ENCODE measurements at regions not wholly inside any gene's neighbourhood (a gene's known extent, or its start where the extent isn't known, plus 50 kb on each side); places are given as distances from the start of the nearest gene placed in this dataset.
"Not testable (repeated sequence)": the region's sequence is repeated elsewhere in the genome, so short reads cannot be mapped to it uniquely, and the experiment has no call there.

GRCh38 chr18:14964406-14964805 is 216.4 kb downstream of the ANKRD30B start:
- Mint-ChIP-seq H3K9me3 (no peaks in the 10 kb centered on the region), H3K4me3 (no peak overlapping the region), H3K27ac (no peak overlapping the region), H3K36me3 (ENCODE audit: low read depth) (no peaks in the 10 kb centered on the region), H3K4me1 (ENCODE audit: low read depth) (no peaks in the 10 kb centered on the region), H3K27me3 (no peaks in the 10 kb centered on the region)
- Histone ChIP-seq H3K36me3 (ENCODE audit: insufficient read depth, low read length) (no peaks in the 10 kb centered on the region), H3K4me1 (ENCODE audit: insufficient read depth, low read length) (no peaks in the 10 kb centered on the region), H3K9me3 (ENCODE audit: control insufficient read depth in 1 of 2, insufficient read depth in 1 of 2, low read length in 2 of 2) (peaks cover 0 to 13% of the 10 kb centered on the region in 2 experiments), H3K27ac (ENCODE audit: low read depth in 1 of 2, low read length in 2 of 2) (no peak overlapping the region), H3K4me3 (ENCODE audit: low read length) (no peak overlapping the region), H3K27me3 (ENCODE audit: control insufficient read depth in 1 of 2, insufficient read depth in 2 of 2, low read length in 2 of 2) (no peaks in the 10 kb centered on the region)
- ATAC-seq (ENCODE audit: poor library complexity) (no peak), DNase-seq (no peak)
- ChIA-PET POLR2A (no interaction called here), CTCF (no interaction called here)
- no peak for TF ChIP-seq CTCF (IDR thresholded peaks at IDR 0.05)
- intact Hi-C loops (cut with DNase I, micrococcal nuclease), result no loop called here

GRCh38 chr18:14964976-14965375 is 217.0 kb downstream of the ANKRD30B start:
- intact Hi-C loops (cut with DNase I, micrococcal nuclease); H3K27me3 ChIP-seq (ENCODE audit: control insufficient read depth in 1 of 2, insufficient read depth in 2 of 2, low read length in 2 of 2); H3K4me3 ChIP-seq (ENCODE audit: low read length); CTCF ChIA-PET; POLR2A ChIA-PET; H3K36me3 ChIP-seq (ENCODE audit: insufficient read depth, low read length); H3K27ac Mint-ChIP-seq; H3K4me1 Mint-ChIP-seq (ENCODE audit: low read depth); H3K27ac ChIP-seq (ENCODE audit: low read depth in 1 of 2, low read length in 2 of 2); H3K9me3 ChIP-seq (ENCODE audit: control insufficient read depth in 1 of 2, insufficient read depth in 1 of 2, low read length in 2 of 2); H3K4me1 ChIP-seq (ENCODE audit: insufficient read depth, low read length); H3K27me3 Mint-ChIP-seq; H3K4me3 Mint-ChIP-seq; DNase-seq; H3K9me3 Mint-ChIP-seq; H3K36me3 Mint-ChIP-seq (ENCODE audit: low read depth); ATAC-seq (ENCODE audit: poor library complexity): not testable (repeated sequence)

- H3K27me3 Mint-ChIP-seq, result no peaks in the 10 kb centered on the region
- no peak for DNase-seq
- POLR2A ChIA-PET, result no interaction called here
- no peaks in the 10 kb centered on the region for H3K27me3 ChIP-seq (ENCODE audit: control insufficient read depth in 1 of 2, insufficient read depth in 2 of 2, low read length in 2 of 2)
- no peak overlapping the region for H3K27ac ChIP-seq (ENCODE audit: low read depth in 1 of 2, low read length in 2 of 2)
- no peak for TF ChIP-seq CTCF (IDR thresholded peaks at IDR 0.05)
- H3K9me3 Mint-ChIP-seq, result no peaks in the 10 kb centered on the region
- ATAC-seq (ENCODE audit: poor library complexity), result no peak
- peaks cover 0 to 9% of the 10 kb centered on the region in 2 experiments for H3K9me3 ChIP-seq (ENCODE audit: control insufficient read depth in 1 of 2, insufficient read depth in 1 of 2, low read length in 2 of 2)
- intact Hi-C loops (cut with DNase I, micrococcal nuclease), result no loop called here
- no peaks in the 10 kb centered on the region for H3K4me1 ChIP-seq (ENCODE audit: insufficient read depth, low read length)
- H3K36me3 Mint-ChIP-seq (ENCODE audit: low read depth), result no peaks in the 10 kb centered on the region
- H3K4me3 Mint-ChIP-seq, result no peak overlapping the region
- no peaks in the 10 kb centered on the region for H3K36me3 ChIP-seq (ENCODE audit: insufficient read depth, low read length)
- CTCF ChIA-PET, result no interaction called here
- no peak overlapping the region for H3K27ac Mint-ChIP-seq
- no peaks in the 10 kb centered on the region for H3K4me1 Mint-ChIP-seq (ENCODE audit: low read depth)
- H3K4me3 ChIP-seq (ENCODE audit: low read length), result no peak overlapping the region
Measured at GRCh38 chr18:14965553-14965952, 217.6 kb downstream of the ANKRD30B start.

- H3K4me1 Mint-ChIP-seq (ENCODE audit: low read depth); H3K27me3 Mint-ChIP-seq; ATAC-seq (ENCODE audit: poor library complexity); CTCF ChIA-PET; H3K27ac Mint-ChIP-seq; H3K4me3 Mint-ChIP-seq; intact Hi-C loops (cut with DNase I, micrococcal nuclease); DNase-seq; H3K27ac ChIP-seq (ENCODE audit: low read depth in 1 of 2, low read length in 2 of 2); H3K9me3 Mint-ChIP-seq; POLR2A ChIA-PET; H3K36me3 Mint-ChIP-seq (ENCODE audit: low read depth); H3K4me3 ChIP-seq (ENCODE audit: low read length); H3K36me3 ChIP-seq (ENCODE audit: insufficient read depth, low read length); H3K9me3 ChIP-seq (ENCODE audit: control insufficient read depth in 1 of 2, insufficient read depth in 1 of 2, low read length in 2 of 2); H3K4me1 ChIP-seq (ENCODE audit: insufficient read depth, low read length); H3K27me3 ChIP-seq (ENCODE audit: control insufficient read depth in 1 of 2, insufficient read depth in 2 of 2, low read length in 2 of 2): not testable (repeated sequence)
Measured at GRCh38 chr18:14967246-14967645, 219.3 kb downstream of the ANKRD30B start.
